ENCODE measurements at regions not wholly inside any gene's neighbourhood (a gene's known extent, or its start where the extent isn't known, plus 50 kb on each side); places are given as distances from the start of the nearest gene placed in this dataset.

DNA sequence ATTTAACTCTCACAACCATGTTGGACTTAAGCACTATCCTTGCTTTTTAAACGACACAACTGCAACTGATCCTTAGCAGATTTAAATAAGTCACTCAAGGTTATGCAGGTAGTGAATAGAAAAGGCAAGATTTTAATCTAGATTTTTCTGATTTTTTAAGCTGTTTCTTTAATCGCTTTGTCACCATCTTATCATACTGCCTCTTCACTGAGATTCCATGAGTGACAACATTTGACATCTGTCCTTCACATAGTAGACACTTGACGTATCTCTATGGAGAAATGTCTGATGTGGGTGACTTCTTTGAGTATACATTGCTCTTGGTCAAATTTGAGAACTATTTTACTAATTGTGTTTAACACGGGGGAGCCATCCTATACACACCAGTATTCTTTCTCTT is 839.7 kb downstream of the GATA3 start:
- DNase-seq (ENCODE audit: low read depth) = no peak

DNA sequence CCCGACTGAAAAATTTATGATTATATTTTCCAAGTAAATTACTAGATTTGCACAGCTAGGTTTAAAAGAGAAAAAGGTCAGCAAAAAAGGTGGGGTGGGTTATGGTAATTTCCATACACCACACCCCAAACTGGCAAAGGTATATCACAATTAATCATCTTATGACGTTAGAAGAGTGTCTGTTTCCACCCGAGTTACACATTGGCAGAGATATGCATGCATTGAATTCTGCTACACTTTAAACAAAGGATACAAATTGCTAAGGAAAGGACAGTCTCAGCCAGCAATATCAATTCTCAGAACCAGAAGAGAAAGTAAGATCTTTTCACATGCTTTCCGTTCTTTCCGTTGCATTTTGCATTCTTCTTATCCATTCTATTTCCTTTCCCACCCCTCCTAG is 843.3 kb downstream of the GATA3 start:
- no peak for DNase-seq (ENCODE audit: low read depth)

DNA sequence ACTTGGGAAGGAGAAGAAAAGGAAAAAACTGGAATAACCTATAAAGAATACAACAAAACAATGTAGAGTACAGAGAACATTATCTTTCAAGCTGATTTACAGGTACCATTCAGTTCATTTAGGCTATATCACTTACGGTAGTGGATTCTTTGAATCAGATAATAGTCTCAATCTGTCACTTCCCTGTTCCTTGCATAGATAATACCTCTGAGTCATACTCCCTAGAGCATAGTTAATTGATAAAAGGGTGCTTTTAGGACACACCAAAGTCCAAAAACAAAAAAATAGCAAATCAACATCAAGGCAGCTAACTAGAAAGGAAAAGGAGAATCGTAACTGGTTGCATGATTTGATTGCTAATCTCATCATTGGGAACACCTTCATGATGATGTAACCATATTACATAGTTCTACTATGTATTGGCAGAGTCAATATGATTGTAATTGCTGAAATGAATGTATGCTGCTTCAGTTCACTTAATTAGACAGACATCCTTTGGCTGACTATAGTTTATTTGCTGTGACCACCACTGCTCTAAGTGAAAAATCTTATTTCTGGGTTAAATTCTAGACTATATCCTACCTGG is 844.4 kb downstream of the GATA3 start:
- DNase-seq (ENCODE audit: low read depth) = no peak

DNA sequence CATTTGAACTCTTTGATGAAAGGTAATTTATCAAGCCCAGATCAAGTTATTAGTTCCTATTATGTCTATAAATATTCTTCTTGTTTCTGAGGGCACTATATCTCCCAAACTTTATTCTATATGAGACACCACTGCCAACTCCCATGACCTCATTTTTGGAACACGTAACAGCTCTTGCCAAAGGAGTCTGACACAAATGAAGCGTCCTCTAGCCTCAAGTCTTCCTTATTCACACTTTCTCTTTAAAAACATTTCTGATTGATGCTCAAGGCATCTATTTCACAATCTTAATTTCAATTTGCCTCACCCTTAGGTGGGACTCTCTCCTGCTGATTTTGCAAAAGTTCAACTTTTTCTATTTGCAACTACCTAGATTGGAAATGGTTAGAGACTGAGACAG is 848.4 kb downstream of the GATA3 start:
- DNase-seq (ENCODE audit: low read depth) = no peak

DNA sequence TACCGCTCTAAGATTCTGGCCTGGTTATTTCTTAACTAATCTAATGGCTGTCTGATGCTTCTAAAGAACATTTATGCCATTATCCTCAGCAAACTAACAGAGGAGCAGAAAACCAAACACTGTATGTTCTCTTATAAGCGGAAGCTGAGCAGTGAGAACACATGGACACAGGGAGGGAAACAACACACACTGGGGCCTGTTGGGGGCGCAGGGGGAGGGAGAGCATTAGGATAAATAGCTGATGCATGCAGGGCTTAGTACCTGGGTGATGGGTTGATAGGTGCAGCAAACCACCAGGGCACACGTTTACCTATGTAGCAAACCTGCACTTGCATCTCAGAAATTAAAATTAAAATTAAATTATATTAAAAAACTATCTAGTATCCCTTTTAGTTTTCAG is 853.5 kb downstream of the GATA3 start:
- DNase-seq (ENCODE audit: low read depth) = no peak

DNA sequence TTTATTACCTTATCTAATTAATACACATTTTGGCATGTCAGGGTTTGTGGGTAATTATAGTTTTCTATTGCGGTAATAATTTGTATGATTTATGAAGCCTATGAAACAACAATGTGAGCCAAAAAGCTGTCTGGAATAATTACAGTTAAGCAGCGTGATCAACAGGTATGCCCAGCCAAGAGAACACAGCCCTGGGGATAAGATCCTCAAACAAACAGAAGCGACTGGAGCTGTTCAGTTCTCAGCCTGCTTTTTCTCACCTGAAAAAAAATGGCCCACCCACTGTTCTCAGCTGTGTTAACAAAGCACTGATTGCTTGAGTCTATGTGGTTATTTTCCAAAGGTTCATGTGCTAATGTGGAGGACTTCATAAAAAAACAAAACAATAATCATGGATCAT is 855.8 kb downstream of the GATA3 start:
- DNase-seq (ENCODE audit: low read depth) = no peak

DNA sequence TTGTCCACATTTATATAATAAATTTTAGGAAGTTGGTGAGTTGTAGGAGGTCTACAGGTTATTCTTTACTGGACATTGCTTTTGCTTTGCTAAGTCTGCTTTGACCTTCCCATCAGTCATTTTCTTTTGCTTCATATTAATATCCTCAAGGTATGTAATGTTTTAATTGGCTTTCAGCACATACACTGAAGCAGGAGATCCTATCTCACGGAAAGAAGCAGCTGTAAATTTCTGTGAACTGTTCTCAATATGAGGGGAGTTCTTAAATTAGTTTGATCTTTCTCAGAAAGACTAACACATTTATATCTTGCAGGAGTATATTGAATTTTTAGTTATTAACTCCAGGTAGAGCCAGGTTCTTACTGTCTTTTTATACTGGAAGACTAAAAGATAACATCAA is 856.5 kb downstream of the GATA3 start:
- no peak for DNase-seq (ENCODE audit: low read depth)

DNA sequence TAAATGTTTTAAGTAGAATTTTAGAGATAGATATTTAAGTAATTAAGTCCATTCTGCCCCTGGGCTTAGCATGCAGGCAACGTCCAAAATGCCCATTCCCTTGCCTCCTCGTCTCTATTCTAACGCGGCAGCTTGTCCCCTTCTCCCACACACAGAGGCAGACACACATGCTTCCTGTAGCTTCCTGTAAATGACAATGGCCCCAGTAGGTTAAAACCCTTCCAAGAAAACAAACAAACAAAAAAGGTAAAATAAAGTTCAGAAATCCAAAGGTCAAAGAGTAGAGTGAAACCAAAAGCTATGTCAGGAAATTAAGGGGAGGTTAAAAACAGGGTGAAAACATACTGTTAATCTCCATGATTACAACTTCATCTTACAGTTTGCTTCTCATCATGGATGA is 857.6 kb downstream of the GATA3 start:
- DNase-seq (ENCODE audit: low read depth) = no peak

DNA sequence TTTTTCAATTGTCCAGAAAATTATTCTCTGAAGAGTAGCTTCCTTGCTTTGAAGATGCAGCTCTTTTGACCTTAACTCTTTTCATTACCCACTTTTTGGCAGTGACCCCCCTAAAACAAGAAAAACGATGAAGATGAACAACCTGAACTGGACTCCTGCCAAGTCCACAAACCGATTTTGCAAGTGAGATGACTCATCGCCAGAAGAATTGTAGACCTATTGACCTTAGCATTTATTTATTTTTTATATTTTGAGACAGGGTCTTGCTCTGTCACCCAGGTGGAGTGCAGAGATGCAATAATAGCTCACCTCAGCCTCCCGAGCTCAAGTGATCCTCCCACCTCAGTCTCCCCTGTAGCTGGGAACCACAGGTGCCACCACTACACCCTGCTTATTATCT is 859.2 kb downstream of the GATA3 start:
- DNase-seq (ENCODE audit: low read depth) = no peak

DNA sequence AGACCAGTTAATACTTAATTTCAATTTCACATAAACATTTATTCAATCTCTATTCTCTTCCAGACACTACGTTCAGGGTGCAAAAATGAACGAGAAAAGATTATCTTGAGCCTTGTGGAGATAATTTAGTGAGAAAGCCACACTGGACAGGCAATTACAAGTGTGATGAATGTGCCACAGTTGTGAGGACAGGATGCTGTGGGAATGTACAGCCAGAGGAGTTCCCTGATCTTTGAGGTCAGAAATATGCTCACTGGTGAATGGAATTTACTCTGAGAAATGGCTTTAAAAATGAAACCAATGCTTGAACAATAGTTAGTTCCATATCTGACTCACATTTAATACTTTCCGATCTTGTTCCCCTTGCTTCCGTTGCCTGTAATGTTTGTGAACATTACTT is 864.8 kb downstream of the GATA3 start:
- peak; percentile 3 for DNase-seq (ENCODE audit: low read depth)

DNA sequence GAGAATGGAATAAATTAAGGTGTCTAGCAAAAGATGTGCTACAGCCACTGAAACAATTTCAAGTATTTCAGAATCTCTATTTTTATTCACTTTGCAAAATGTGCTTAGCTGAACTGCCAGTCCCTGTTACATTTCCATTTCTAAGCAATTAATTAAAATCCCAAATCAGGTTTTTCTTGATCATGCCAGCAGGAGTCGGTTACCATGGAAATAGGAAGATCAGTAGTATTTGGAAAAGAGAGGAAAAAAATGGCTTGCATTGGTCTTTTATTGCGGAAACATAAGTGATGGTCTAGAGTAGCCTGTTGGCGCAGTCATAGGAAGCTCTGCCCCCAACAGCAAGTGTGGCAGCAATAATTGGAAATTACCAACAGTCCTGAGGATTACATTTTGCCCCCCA is 867.1 kb downstream of the GATA3 start:
- DNase-seq (ENCODE audit: low read depth) = no peak

DNA sequence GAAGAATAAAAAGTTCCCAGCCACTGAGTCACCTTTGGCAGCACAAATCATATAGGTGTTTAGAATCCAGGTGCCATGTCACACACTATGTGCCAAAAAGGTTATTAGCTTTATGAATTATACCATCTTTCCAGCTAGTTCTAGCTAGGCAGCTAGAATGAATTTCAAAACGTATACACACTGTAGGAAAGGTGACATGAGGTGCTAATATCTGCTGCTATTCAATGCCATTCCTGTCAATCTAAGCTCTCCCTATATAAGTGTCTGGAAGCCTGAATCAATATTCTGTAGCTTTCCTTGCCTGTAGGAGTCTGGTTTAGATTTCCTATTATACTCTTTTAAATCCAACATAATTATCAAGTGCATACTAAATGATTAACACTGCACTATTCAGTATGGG is 868.6 kb downstream of the GATA3 start:
- DNase-seq (ENCODE audit: low read depth) = no peak

DNA sequence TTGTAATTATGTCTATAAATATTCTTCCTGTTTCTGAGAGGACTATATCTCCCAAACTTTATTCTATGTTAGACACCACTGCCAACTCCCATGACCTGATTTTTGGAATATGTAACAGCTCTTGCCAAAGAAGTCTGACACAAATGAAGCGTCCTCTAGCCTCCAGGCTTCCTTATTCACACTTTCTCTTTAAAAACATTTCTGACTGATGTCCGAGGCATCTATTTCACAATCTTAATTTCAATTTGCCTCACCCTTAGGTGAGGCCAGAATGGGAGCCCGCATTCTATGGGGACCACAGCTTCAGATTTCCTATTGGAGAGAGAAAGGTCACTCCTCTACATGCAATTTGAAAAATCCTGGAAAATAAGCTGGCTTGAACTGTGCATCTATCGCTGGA is 873.2 kb downstream of the GATA3 start:
- DNase-seq (ENCODE audit: low read depth) = no peak

DNA sequence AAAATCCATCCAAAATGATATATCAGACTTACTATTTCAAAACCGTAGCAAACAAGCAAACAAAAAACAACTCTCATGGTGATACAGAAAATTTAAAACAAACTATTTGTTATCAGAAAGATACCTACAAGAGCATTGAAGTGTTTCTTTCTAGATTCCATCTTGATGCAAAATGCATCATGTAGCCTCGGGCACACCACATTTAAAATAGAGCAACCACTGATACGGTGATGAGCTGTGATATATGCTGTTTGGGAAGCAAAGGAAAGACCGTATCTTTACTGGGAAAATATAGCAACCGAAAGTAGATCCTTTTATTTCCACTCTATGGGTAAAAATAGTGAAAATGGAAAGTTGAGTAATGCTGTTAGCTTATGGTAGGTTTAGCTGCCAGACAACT is 892.0 kb downstream of the GATA3 start:
- no peak for DNase-seq (ENCODE audit: low read depth)

DNA sequence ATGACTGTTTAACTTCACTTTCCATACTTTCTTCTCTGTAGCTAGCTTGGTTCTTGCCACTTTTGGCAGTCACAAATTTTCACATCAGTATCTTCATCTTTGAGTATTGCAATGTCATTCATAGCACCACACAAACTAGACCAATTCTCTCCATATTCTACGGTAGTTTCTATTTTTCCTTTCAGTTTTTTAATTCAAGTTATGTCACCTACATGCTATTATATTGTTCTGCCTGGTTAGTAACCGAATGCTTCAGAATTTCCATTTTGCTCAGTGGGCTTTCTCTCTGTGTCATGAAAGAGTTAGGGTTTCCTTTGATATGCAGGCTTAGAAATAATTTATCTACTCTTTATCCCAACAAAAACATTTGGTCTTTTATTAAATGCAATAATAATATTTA is 896.5 kb downstream of the GATA3 start:
- DNase-seq (ENCODE audit: low read depth) = no peak

DNA sequence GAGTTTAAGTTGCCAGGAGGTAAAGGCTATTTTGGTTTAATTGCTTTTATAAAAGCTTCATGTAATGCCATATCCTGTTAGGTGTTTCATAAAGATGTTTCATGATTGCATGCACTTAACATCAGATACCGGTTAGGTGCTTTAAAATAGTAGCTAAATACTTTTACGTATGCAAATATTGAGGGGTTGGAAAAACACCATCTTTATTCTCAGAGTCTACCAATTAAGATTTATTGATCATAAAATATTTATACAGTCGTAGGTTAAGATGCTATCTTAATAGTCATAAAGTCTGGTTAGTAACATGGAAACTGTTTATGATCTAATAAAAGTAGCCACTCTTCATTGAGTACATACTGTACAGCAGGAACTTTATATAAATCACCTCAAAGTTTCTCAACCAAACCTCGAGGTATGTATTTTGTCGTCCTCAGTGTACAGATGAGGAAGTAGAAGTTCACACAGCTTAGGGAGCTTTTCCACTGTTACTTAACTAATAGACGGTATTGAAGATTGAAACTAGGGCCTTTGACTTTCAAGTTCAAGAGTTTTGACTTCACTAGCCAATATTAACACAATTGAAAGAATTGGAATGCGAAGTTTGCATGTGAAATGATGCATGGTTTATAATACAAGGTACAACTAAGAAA is 897.1 kb downstream of the GATA3 start:
- DNase-seq (ENCODE audit: low read depth) = no peak

DNA sequence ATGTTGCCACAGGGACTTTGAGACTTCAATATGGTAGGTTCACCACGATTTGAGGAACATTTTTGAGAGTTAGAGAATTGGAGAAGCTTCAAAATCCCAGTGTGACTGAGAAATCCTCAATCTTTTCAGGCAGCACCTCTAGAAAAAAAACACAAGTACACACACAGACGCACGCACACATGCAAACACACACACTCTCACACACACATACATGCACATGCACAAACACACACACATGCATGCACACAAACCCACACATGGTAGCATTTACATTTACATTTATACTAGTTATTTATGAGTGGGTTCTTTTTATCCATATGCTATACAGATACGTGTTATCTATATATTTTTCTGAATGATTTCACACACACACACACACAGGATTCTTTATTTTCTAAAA is 901.9 kb downstream of the GATA3 start:
- DNase-seq (ENCODE audit: low read depth) = no peak

DNA sequence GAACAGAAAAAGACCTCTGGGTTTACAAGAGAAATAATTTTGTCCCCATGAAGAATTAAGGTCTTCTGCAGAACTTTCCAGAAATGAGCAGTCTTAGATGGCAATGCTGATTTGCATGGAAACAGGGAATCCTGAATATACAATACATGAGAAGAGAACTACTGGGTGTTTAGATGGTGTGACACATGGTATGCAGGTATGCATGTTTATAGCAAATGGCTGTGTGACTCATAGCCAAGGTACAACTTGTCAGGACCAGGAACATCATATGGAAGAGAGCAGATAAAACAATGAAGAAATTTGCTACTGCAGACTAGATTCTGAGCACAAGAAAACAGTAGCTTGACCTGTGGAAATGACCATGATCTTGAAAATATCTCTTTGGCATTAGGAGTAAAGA is 907.8 kb downstream of the GATA3 start:
- DNase-seq (ENCODE audit: low read depth) = no peak

DNA sequence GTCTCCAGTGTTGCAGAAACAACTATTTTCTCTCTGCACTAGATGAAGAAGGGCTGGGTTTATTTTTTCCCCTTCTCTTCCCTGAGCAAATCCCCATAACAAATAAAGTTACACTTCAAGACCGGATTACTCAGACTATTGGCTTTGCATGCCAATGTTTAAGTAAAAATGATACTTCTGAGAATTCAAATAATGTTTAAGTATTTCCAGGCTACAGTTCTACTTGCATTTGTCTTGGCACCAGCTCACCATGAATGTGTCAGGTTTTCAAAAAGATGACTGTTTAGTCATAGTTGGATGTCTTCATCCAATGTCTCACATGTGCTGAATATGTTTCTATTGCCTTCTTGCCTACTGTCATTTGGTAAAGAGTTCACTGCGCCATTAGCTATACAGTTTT is 912.6 kb downstream of the GATA3 start:
- DNase-seq (ENCODE audit: low read depth) = no peak

DNA sequence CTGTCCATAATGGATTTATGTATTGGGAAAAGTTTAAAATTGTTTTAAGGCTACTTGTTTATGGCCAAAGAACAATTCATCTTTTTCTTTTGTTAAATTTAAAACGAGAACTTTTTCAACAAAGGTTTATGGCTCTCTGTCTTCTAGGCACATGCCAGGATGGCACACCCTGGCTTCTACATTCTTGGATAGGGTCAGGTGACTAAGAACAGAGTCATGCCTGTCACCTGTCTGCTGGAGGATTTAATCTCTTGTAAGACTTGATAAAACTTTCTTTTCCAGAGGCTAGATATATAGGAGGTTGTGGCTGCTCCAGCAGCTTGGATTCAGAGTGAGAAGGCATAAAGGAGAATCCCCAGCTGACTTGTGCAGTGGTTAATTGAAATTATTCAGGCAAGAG is 915.4 kb downstream of the GATA3 start:
- DNase-seq (ENCODE audit: low read depth) = no peak

DNA sequence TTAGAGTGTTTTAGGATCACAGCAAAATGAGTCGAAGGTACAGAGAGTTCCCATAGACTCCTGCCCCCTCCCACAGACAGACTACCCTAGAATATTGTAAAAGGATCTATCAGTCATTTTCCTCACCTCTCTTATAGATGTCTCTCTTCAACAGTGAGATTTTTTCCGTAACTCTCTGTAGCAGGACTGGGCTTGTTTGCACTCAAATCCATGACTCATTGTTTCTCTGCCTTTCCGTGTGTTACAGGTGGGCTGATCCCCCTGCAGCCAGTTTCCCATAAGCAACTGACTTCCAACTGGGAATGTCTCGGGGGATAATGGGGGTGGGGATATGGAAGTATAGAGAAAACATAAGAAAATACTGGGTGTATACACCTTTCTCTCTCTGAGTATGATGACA is 921.0 kb downstream of the GATA3 start:
- DNase-seq (ENCODE audit: low read depth) = no peak

DNA sequence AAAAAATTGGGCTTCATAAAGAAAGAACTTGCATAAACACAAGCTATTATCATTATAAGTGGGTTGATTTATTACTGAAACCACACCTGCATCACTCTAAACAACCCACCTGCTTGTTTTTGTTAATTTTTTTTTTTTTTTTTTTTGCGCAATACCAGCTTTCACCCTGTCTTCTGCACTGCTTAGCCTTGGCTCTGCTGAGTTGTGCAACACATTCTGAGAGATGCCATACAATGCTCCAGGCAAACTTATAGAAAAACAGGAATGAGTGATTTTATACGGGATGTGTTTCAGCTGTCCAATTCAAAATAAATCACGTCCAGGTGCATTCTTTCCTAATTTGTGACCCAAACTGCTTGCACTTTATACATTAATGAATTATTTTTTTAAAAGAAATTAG is 923.6 kb downstream of the GATA3 start:
- DNase-seq (ENCODE audit: low read depth) = no peak

DNA sequence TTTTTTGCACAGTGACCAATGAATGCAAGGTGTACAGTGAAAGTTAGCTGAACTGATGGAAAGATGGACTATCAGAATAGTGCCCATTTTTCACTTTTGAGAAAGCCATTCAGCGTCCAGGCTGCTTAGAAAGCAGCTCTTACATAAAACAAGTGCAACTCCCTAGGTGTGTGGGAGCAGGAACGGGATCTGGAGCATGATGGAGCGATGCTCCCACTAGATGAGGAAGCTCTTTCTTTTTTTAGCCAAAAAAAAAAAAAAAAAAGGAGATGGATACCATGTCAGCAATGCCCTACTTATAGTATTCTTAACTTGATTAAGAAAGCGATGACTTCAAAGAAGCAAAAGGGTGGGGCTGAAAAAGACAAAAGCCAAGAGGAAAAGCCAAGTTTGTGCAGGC is 925.5 kb downstream of the GATA3 start:
- DNase-seq (ENCODE audit: low read depth) = no peak

DNA sequence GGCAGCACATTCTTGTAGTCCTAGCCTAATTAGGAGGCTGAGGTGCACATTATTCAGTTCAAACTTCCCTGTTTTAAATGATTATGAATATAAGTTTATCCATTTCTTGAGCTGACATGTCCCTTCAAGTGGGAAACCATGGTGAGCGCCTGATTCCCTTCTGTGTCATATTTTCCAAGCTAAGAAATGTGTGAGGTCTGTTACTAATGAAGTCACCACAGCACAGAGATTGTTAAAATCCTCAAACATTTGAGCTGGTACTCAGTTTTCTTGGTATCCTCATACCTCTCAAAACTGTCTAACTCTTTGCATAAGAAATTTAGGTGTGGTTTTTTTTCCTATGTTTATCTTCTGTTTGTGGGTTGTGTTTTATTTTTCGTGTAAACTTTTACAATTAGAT is 926.8 kb downstream of the GATA3 start:
- no peak for DNase-seq (ENCODE audit: low read depth)

DNA sequence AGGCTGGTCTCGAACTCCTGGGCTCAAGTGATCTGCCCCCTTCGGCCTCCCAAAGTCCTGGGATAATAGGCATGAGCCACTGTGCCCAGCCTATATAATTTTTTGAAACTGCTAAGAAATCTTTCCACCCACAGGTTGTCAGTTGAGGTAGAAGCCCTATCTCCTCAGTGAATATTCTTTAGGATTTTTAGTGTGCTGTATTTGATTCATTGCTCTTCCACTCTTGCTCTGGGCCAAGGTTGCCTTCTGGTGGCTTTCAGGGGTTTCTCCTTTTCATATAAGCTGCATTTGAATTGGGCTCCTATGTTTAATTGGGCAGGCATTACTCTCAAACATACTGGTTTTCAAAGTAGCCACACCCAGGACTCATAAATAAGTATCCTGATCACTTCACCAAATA is 931.2 kb downstream of the GATA3 start:
- DNase-seq (ENCODE audit: low read depth) = no peak
